ENCODE measurements at regions not wholly inside any gene's neighbourhood (a gene's known extent, or its start where the extent isn't known, plus 50 kb on each side); places are given as distances from the start of the nearest gene placed in this dataset.

GRCh38 chr10:7477538-7478334, 66.9 kb upstream of the SFMBT2 start:
- DNase-seq, result no peak

GRCh38 chr10:7475939-7476338, 65.1 kb upstream of the SFMBT2 start:
- no peak for DNase-seq

GRCh38 chr10:7475046-7475911, 64.4 kb upstream of the SFMBT2 start:
- DNase-seq, result no peak

DNA sequence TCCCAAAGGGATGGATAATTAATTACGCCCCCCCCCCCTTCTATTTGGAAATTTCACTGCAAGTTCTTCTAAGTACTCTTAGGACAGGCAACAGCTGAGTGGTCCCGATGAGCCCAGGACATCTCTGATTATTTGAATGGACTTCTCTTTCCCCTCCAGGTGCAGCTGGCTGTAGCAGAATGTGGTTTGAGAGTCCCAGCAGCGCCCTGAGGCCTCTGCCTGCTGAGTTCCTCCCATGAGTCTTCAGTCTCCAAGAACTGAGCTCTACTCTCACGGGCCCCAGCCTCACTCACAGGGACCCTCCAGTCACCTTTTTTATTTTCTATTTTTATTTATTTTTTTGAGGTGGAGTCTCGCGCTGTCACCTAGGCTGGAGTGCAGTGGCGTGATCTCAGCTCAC, 63.6 kb upstream of the SFMBT2 start:
- DNase-seq, result no peak

GRCh38 chr10:7473474-7473873, 62.6 kb upstream of the SFMBT2 start:
- DNase-seq, result no peak

DNA sequence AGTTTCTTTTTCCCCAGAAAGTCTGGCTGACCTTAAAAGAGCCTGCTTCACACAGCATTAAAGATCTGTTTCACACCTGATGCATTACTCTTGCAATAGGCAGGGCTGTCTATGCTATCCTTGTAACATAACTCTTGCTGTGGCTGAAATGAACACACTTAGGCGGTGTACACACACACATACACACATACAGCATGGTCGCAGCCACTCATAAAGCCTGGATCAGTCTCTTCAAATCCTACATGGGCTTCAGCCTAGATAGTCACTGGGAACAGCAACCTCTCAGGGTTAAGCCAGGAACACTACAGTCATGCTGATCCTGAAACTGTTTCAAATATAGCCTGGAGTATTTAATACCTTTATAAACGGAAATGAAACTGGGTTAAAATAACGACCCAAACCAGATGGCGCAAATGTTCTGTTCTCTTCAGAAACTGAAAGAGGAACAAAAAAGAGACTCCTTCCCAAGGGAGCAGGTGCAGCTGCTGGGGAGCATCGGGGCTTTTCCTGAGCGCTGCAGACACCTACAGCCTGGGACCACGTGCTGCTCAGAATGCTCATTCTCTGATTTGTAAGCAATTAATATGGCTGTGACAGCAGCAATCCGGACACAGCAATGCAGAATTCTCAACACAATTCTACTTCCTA, 61.0 kb upstream of the SFMBT2 start:
- peak in 1 of 5 experiments; percentile 51 for DNase-seq

GRCh38 chr10:7470371-7470770, 59.5 kb upstream of the SFMBT2 start:
- no peak for DNase-seq

GRCh38 chr10:7467031-7467667, 56.3 kb upstream of the SFMBT2 start:
- DNase-seq, result no peak

DNA sequence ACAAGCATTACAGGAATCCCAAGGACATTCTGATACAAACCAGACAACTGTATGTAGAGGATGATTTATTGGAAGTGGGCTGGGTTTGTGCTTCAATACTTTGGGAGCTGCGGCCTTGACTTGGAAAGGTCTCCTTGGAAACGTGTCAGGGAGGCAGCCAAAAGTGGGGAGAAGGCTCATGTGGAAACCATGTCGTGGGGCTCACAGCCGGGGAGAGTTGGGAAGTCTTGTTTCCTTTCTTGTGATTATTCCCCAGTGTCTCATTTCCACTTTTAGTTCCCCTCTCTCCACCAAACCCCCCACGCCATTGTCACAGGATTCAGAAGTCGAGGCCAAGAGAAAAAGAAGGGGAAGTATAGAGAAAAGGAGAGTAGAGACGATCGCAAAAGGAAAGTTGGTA, 53.9 kb upstream of the SFMBT2 start:
- no peak for DNase-seq

Measured in T-helper 2 cell (primary cell).